ENCODE measurements at regions not wholly inside any gene's neighbourhood (a gene's known extent, or its start where the extent isn't known, plus 50 kb on each side); places are given as distances from the start of the nearest gene placed in this dataset.
A peak's percentile ranks its signal among the peaks of the same experiment; 100 is the strongest.

DNA sequence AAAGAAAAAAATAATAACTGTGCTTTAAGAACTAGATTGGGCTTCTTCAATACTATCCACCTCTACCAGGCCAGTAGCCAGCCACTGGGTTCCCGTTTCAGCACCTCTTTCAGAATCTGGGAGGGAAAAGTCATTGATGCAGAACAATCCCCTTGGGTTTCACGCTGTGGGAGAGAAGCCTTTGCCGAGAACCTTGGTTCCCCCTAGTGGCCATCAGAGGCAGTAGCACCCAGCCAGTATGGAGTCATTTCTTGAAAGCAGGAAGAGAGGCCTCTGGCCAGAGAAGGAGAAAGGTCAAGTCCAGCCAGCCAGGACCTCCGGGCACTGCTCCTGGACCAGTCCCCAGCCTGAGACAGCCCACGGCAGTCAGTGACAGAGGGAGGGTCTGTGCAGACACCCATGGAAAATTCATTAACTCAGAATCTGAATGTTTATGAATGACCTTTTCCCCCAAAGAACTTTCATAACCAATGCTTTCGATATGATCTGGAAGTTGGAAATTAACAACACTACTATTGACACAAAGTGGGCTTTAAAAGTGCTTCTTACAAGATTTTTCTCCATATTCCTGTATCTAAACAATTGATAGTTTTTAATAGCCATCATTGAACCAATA lies 51.2 kb upstream of the CDH5 start:
- DNase-seq = peak; percentile 84

DNA sequence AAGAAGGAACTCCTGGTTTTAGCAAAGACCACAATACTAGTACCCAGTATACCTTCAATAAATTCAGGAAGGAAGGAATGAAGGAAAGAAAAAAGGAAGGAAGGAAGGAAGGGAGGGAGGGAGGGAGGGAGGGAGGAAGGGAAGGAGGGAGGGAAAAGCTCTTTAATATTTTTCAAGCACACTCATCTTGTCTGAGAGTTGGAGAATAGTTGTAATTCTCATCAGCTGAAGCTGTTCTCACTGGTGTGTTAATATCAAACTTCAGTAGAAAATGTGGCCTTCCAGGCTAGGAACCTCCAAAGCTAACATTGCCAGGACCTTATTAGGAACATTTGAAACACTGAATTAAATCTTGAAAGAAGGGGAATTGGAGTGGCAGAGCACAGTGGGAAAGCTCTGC lies 55.2 kb upstream of the CDH5 start:
- DNase-seq = no peak

DNA sequence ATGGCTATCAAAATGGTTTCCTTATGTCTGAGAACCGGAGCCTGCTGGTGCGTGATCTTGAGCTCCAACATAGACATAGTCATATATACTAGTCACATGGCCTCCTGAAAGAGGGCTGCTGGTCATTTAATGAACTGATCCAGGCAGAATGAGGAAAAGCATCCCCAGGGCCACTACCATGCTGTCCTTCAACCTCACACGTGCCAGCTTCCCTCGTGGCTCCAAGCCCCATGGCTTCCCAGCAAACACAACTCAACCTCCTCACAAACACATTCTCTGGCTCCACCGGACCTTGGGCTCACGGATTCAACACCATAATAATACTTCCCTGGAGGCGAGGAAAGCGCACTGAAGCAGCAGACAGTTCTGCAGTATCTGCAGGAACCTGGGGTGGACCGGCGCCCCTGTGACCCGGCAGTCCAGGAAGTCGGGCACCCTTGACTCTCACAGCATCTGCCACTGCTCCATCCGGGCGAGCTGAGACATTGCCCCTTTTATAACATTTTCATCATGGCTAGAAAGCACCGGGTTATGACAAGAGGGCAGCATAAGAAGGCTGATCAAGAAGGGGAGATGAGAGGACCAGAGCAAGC lies 57.2 kb upstream of the CDH5 start:
- DNase-seq = no peak

DNA sequence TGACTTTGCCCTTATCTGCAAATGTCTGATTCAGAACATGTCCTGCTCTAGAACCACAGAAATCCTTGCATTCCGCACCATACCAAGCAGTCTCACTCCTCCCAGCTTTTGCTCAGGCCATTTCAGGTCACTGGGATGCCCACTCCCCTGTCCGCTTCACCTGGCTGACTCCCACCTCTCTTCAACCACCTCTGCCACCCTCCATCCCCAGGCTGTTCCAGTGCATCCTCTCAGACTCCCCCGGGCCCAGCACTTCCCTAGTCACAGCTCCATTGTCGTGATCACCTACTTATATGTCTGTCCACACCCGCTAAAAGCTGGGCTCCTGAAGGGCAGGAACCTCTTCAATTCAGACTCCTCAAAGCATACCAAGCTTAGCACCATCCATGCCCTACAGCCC lies 58.4 kb upstream of the CDH5 start:
- no peak for DNase-seq

DNA sequence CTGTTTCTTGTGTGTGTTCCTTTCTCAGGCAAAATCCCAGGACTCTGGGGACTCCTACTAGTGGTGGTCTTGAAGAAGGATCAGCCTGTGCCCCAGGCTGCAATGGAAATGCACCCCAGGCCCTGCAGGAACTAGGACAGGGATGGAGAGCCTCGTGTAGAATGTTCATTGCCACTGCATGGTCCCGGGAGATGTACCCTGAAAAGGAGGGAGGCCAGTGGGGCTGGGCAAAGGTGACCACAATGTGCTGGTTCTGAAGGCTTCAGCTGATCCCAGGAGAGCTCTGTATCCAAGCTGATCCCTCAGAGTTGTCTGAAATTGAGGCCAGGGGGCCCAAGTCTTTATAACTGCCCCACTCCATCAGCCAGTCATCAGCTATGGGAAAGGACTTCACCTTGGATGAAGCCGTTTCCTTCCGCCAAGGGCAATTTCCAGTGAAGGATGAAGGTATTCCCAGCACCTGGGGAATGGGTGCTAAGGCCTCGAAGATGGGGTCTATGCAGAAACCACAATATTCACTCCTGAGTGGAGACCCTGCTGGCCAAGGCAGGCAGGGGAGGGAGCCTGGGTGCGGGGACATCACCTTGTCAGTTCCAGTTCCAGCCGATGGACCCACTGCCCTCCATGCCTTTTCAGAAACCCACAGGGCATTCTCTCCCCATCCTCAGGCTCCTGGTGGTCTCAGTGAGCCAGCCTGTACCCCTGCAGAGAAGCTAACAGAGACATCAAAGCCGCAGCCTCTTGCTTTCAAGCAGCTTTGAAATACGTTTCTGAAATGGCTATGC lies 59.9 kb upstream of the CDH5 start:
- DNase-seq = peak; percentile 35

DNA sequence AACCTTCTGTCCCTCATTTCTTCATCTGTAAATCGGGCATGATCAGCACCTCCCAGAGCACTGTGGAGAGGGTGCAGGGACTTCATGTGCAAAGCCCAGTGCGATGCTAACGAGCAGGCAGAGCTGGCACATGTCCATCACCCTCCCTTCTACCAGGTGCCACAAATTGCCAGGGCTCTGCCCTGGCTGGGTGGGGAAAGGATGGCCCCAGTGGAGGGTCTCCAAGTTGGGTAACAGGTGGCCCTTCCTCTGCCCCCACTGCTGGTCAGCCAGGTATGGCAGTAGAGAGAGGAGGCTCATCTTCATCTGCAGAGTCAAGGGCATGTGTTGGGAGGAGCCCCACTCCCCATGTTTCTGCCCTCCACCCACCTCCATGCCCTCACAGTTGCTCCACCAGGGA lies 61.5 kb upstream of the CDH5 start:
- DNase-seq = peak; percentile 21

DNA sequence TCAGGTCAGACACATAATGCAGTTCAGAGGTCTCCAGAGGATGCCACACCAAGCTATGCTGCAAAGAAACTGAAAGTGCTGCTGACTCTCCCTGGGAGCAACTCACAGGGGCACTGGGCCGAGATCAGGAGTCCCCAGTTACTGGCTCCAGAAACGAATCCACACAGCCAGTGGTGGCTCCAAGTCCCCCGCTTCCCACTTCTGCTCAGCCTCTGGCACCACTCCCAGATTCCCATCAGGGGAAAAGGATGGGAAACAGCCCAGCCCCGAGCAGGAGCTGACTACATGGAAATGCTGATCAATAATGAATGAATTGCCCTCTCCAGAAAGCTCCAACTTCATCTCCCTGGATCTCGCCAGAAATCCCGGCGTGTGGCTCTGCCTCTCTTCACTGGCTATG lies 62.3 kb upstream of the CDH5 start:
- peak; percentile 18 for DNase-seq

DNA sequence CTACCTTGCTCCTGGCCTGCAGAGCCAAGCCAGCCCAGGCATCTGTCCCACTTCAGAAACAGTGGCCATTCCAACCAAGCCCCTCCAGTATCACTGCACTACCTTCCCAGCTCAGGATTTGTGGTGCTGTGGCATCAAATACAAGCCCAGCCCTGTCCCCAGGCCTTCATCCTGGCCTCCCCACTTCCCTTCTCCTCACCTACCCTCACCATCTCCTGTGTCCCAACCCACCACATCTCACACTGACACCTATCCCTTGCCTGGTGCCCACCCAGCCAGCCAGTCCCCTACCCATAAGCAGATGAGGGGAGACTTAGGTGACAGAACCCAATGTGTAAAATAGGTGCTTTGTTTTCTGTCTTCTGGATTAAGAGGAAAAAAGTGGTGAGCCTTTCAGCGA lies 66.0 kb upstream of the CDH5 start:
- peak; percentile 12 for DNase-seq

DNA sequence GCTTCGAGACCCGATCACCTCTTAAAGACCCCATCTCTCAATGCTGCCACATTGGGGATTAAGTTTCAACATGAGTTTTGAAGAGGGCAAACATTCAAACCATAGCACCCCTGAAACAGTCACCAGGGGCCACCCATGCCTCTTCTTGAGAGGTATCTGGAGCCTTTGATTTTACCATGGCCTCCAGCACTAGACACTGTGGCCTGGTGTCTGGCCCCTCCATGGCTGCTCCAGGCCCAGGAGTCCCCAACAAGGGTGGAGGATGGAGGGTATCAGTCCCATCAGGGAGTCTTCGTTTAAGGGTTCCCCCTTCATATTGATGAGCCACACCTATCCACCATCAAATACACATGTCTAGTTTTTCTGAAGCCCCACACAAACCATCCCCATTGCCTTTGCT lies 66.5 kb upstream of the CDH5 start:
- DNase-seq = peak; percentile 37

DNA sequence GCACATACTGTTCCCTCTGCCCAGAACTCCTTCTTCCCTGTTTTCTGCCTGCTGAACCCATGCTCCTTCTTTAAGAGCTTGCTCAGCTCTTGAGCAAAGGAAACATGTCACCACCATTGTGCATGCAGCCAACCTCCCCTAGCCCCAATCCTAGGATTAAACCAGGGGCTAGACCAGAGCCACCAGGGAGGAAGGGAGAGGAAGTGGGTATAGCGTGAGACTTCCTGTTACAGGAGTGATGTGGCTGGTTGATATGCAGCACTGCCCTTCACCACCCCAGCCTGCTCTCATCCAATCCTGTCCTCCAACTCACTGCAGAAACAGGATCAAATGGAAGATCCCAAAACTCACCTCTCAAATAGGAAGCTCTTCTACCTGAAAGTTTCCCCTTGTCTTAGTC lies 67.1 kb upstream of the CDH5 start:
- peak; percentile 31 for DNase-seq

DNA sequence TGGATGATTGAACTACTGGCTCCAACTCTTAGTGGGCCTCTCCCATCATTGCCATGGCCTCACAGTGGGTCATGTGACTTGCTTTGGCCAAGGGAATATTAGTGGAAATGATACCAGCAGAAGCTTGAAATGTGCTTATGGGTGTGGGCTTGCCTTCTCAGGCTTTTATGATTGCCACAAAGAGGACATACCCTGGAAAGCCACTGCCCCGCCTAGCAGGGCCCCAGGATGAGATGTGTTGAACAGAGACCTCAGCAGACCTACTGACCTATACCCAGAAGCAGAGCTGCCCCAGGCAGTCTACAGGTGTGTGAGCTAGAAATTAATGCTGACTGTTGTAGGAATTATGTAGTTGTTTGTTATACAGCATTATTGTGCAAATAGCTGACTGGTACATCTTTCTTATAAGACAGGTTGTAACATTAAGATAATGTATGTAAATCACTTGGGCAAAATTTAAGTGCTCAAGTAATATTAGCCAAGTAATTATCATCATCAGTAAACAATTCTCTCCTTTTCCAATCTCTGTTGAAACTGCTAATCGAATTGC lies 67.8 kb upstream of the CDH5 start:
- peak; percentile 14 for DNase-seq

DNA sequence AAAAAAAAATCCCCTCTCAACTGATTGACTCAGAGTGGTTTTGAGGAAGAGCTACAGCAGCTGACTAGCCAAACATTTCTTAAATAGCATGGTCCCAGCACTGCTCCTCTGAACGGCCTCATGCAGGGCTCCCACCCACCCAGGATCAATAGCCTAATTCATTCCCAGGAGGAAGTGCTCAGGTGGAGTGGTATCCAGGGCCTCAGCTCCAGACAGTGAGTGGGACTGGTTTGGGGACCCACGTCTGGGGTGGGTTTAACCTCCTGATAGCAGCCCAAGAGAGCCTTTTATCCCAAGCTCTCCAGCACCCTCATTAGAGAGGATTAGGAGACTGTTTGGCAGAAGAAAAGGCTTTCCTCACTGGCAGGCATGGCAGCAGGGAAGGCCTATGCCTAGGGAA lies 68.5 kb upstream of the CDH5 start:
- DNase-seq = peak; percentile 51

DNA sequence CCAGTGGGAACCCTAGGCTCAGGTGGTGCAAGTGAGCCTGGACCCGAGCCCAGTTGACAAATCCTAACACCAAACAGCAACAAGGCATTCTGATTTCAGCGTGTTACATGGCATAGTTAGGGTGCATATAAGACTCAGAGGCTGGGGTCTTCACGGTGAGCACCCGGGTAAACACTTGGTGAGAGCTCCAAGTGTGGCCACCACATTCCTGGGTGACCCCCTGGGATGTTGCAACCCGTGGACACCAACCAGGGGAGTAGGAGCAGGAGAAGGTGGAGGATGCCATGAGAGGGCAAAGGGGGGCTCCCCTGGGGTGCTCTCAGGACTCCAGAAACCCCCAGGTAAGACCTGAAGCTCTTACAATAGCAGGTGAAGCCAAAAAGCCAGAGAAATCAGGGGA lies 69.9 kb upstream of the CDH5 start:
- DNase-seq = no peak

DNA sequence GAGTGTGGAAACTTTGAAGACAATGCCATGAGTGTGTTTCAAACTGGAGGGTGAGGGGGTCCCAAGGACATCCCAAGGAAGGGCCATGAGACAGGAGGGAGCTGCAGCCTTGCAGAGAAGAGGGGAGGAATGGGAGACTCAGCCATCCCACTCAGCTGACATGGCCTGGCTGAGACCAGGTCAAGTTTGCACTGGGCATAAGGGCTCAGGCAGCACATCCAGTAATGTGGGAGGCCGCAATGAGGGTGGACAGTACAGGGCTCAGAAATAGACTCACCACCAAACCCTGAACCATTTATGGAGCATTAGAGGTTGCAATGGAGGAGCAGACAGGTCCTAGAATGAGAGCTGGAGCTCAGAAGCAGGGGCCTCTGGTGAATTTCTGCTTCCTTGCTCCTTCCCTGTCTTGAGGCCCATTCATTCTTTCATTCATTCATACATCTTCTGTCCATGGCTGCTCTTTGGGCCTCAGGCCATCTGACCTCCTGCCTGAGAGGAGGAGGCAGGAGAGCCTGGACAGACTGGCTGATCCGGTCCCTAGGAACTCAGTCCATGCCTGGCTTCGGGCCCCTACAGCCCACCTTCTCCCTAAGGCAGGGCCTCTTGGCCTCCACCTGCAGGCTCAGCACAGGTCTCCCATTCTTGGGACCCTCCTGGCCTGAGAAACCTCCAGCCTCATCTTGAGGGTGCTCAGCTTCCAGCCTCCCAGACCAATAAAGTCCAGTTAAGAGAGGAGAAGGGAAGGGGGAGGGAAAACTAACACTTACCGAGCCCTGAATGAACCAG lies 70.5 kb upstream of the CDH5 start:
- peak; percentile 62 for DNase-seq

DNA sequence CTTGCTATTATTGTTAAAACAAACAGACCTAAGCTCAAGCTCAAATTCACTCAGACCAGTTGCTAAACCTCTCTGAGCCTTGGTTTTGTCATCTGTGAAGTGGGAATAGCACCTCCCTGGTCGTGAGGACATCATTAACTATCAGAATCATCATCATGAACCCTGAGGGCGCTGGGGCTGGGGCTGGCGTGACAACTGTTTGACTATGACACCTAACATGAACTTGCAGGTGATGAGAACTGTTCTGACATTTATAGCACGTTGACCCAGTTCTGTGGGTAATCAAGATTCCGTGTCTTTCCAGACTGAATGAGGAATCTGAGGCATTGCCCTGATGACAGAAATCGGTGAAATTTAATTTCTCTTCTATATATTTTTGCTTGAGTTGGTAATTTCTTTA lies 71.3 kb upstream of the CDH5 start:
- DNase-seq = peak; percentile 18

DNA sequence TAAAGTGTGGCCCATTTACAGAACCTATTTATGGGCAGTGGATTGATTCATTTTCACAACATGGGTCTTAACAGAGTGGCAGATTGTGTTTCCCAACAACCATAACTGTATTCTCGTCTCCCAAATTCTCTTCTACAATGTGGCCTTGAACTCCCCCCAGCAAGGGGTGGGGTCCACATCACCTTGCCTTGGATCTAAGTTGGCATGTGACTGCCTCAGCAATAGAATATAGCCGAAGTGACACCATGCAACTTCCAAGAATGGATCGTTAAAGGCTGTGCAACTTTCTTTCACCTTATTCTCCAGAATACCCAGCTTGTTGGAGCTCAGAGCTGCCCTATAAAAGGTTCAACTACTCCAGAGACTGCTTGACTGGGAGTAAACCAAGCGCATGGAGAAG lies 72.0 kb upstream of the CDH5 start:
- peak; percentile 10 for DNase-seq

DNA sequence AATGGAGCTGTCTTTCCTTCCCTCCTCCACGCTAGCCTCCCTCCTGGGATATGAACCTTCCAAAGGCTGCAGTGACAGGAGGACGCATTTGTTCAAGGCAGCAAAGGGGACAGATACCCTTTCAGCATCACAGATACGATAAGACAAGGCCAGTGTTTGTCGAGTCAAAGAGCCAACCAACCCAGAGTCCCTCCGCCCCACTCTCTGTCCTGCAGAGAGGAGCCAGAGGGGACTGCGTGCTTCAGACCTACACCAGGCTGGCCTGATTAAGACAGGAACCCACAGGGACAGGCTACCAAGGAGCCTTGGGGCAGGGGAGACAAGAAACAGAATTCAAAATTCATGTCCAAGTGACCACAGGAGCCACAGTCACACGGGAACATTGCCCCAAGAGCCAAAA lies 72.6 kb upstream of the CDH5 start:
- peak; percentile 43 for DNase-seq

DNA sequence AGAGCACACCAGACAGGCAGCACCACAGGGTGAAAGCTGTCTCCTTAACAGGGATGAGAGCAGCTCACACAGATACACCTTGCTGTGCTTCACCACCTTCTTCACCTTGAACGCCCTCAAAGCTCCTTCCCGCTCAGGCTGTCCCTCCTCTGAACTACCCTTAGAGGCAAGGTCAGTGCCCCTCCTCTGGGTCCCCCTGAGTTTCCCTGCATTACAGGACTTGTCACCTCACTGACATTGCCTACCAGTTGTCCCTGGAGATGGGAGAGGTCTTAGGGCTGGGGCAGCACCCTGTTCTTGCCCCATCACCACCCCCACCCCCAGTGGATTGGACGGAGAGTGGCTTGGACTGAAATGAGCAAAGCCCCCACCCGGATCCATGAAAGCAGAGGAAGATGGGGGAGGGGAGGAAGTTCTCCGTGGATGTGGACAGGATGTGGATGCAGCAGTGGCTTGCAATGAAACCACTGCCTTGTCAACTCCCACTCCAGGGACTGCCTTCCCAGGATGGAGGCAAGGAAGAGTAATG lies 73.2 kb upstream of the CDH5 start:
- DNase-seq = peak; percentile 39

DNA sequence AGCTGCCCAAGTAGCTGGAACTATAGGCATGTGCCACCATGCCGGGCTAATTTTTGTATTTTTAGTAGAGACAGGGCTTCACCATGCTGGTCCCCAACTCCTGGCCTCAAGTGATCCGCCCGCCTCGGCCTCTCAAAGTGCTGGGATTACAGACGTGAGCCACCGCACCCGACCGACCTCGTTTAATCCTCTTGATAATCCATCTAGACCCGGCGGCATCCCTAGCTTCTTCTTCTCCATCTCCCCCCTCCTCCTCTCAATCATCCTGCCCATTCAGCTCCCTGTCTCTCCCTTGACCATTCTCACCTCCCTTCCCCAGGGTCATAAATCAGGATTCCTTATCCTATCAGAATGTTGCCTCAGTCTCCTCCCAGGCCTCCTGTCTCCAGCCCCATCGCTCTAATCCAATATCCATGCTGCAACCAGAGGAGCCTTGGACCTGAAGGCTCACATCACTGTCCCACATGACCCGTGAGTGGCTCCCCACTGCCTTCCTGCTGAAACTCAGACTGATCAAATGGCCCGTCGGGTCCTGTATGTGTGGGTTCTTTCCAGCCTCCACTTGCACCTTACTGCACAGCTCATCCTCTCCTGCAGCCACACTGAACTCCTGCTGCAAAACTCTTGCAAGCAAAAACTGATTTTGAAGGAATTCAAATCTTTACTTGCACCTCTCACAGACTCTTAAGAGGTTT lies 74.1 kb upstream of the CDH5 start:
- peak; percentile 29 for DNase-seq

DNA sequence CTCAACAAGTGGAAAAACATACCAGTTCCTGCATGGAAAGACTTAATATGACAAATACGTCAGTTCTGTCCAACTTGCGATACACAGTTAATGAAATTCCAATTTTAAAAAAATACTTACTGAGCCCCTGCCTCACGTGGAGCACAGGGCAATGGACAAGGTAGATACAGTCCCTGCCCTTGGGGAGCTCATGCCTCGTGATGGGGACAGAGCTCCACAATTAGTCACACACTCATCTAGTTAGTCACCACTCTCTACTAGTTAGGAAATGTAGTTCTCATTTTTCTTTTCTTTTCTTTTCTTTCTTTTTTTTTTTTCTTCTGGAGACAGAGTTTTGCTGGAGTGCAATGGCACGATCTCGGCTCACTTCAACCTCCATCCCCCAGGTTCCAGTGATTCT lies 74.7 kb upstream of the CDH5 start:
- DNase-seq = no peak

DNA sequence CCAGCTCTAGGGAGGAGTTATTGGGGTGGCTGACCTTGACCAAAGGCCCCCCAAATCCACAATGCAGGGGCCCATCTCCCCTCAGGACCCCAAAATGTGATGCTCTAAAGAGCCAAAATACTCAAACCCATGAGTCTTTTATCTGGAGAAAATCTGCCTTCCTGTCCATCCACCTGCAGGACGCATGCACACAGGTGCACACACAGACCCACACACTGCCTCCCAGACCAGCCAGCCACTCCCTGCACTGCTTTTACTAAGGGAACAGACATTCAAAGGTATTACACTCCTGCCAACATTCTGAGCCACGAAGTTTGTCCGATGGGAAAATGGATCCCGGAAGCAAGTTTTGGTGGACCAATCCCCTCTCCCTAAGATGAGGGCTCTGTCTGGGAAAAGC lies 76.1 kb upstream of the CDH5 start:
- peak; percentile 30 for DNase-seq

DNA sequence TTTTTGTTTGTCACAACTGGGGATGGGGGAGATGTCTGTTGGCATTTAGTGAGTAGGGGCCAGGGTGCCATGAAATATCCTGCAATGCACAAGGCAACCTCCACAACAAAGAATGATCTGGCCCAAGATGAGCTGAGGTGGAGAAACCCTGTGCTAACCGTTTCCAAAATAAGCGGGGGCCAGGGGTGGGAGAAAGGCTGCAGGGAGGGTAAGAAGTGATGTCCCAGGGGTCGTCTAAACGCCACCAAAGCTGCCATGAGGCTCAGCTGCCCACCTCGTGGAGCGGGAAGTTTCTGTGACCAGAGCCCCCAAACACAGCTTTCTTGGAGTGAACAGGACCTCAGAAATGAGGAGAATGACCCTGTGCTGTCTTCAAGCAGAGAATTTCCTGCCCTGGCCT lies 76.5 kb upstream of the CDH5 start:
- peak; percentile 12 for DNase-seq
